OCI-LY7 (cell line): ENCODE measurements at regions not wholly inside any gene's neighbourhood (a gene's known extent, or its start where the extent isn't known, plus 50 kb on each side); places are given as distances from the start of the nearest gene placed in this dataset.

ENCODE experiments used
- BruUV-seq: library from RNA; stranded (reverse); fragments of 400-500 nt; replicated peaks from 2 replicates; lab custom pipeline; 2021; lab: Mats Ljungman, UMichigan
- CTCF ChIA-PET: fragments of 300-600 bp; sonication (Branson Sonifier 250); formaldehyde crosslinking; loops from one replicate; lab custom pipeline; 2022; ENCODE audit warnings: antibody characterized with exemption; ENCODE audit not compliant: unreplicated experiment; lab: Charles Lee
- POLR2A ChIA-PET: fragments of 300-600 bp; sonication (Branson Sonifier 250); formaldehyde crosslinking; loops from one replicate; lab custom pipeline; 2022; ENCODE audit warnings: antibody characterized with exemption; lab: Charles Lee
- DNase-seq: peaks from one replicate; pipeline ENCODE4 v3.0.0-alpha.2; 2015; ENCODE audit warnings: low spot score
- H2AFZ ChIP-seq: fragments of 200-600 bp; sonication (generic), shearing (Covaris generic); 2 replicates; pipeline ENCODE4 v1.6.1; 2014; ENCODE audit warnings: mild to moderate bottlenecking, antibody characterized with exemption, low read length, moderate library complexity
- H3K27ac ChIP-seq: fragments of 200-600 bp; sonication (generic); 2 replicates; pipeline ENCODE4 v1.5.1; 2014; ENCODE audit warnings: mixed run types, low read depth, mild to moderate bottlenecking, moderate library complexity, low read length, inconsistent platforms; ENCODE audit not compliant: poor library complexity, severe bottlenecking
- H3K36me3 ChIP-seq: fragments of 200-600 bp; sonication (generic); 2 replicates; pipeline ENCODE4 v1.6.1; 2014; ENCODE audit warnings: mild to moderate bottlenecking, antibody characterized with exemption, low read length, moderate library complexity, mixed read lengths; ENCODE audit not compliant: insufficient read depth
- H3K4me1 ChIP-seq: fragments of 200-600 bp; sonication (generic); 2 replicates; pipeline ENCODE4 v1.5.1; 2014; ENCODE audit warnings: mild to moderate bottlenecking, low read length; ENCODE audit not compliant: insufficient read depth, poor library complexity, severe bottlenecking
- H3K4me2 ChIP-seq: fragments of 200-600 bp; sonication (generic); 2 replicates; pipeline ENCODE4 v1.6.1; 2014; ENCODE audit warnings: mild to moderate bottlenecking, low read length
- H3K4me3 ChIP-seq: fragments of 200-600 bp; sonication (generic); 2 replicates; pipeline ENCODE4 v1.5.1; 2014; ENCODE audit warnings: mild to moderate bottlenecking, low read depth, low read length; ENCODE audit not compliant: poor library complexity, severe bottlenecking
- H3K79me2 ChIP-seq: fragments of 200-600 bp; sonication (generic); 2 replicates; pipeline ENCODE4 v1.6.1; 2016; ENCODE audit warnings: low read depth, mild to moderate bottlenecking, low read length, moderate library complexity, mixed read lengths; ENCODE audit not compliant: insufficient read depth
- H3K9me2 ChIP-seq: fragments of 200-600 bp; sonication (generic); 2 replicates; pipeline ENCODE4 v1.6.1; 2016; ENCODE audit warnings: mild to moderate bottlenecking, low read length, mixed read lengths; ENCODE audit not compliant: insufficient read depth
- H3K9me3 ChIP-seq: fragments of 200-600 bp; sonication (generic); 2 replicates; pipeline ENCODE4 v1.6.1; 2014; ENCODE audit warnings: mild to moderate bottlenecking, mixed run types, low read length, mixed read lengths
- H4K20me1 ChIP-seq: fragments of 200-600 bp; sonication (generic); 2 replicates; pipeline ENCODE4 v1.6.1; 2014; ENCODE audit warnings: mild to moderate bottlenecking, antibody characterized with exemption, low read length, moderate library complexity, mixed read lengths; ENCODE audit not compliant: insufficient read depth
- CTCF ChIP-seq: fragments of 200-600 bp; sonication (generic); conservative IDR thresholded peaks from 2 replicates; pipeline ENCODE4 v1.5.1; 2014; ENCODE audit warnings: mild to moderate bottlenecking, antibody characterized with exemption, low read length, moderate library complexity, mixed read lengths
- EZH2phosphoT487 ChIP-seq: fragments of 200-600 bp; sonication (generic); IDR thresholded peaks from 2 replicates; pipeline ENCODE4 v1.6.1; 2018; ENCODE audit warnings: low read depth, borderline replicate concordance, mild to moderate bottlenecking, mixed run types, antibody characterized with exemption, low read length, moderate library complexity, mixed read lengths
- intact Hi-C: fragments of 100-400 bp; cut with micrococcal nuclease; formaldehyde crosslinking; loops from one replicate; pipeline ENCODE4 v1.10.0; 2022; ENCODE audit not compliant: unreplicated experiment

- Histone ChIP-seq H3K9me3 (no peaks in the 10 kb centered on the region), H3K27ac (no peak overlapping the region), H3K36me3 (no peaks in the 10 kb centered on the region), H3K4me2 (no peak overlapping the region), H4K20me1 (no peaks in the 10 kb centered on the region), H3K9me2 (no peaks in the 10 kb centered on the region), H3K79me2 (no peaks in the 10 kb centered on the region), H3K4me3 (no peak overlapping the region), H2AFZ (no peak overlapping the region), H3K4me1 (no peaks in the 10 kb centered on the region)
- intact Hi-C loops = no loop called here
- DNase-seq = no peak
- POLR2A ChIA-PET = no interaction called here
- TF ChIP-seq CTCF = no peak
- TF ChIP-seq EZH2phosphoT487 = no peak
- CTCF ChIA-PET = no interaction called here
- BruUV-seq = no TSS peak
Measured at GRCh38 chr2:221106241-221106640, 465.9 kb downstream of the EPHA4 start.

- Histone ChIP-seq H3K9me2 (no peaks in the 10 kb centered on the region), H3K79me2 (no peaks in the 10 kb centered on the region), H3K4me1 (no peaks in the 10 kb centered on the region), H2AFZ (no peak overlapping the region), H3K27ac (no peak overlapping the region), H3K36me3 (no peaks in the 10 kb centered on the region), H4K20me1 (no peaks in the 10 kb centered on the region), H3K4me2 (no peak overlapping the region), H3K4me3 (no peak overlapping the region), H3K9me3 (no peaks in the 10 kb centered on the region)
- ChIA-PET POLR2A (no interaction called here), CTCF (no interaction called here)
- BruUV-seq = no TSS peak
- DNase-seq = no peak
- intact Hi-C loops = no loop called here
- TF ChIP-seq CTCF (no peak), EZH2phosphoT487 (no peak)
Measured at GRCh38 chr2:221107424-221107823, 464.7 kb downstream of the EPHA4 start.

- no peak for TF ChIP-seq EZH2phosphoT487
- no peak for TF ChIP-seq CTCF
- Histone ChIP-seq H3K27ac (no peak overlapping the region), H3K79me2 (no peaks in the 10 kb centered on the region), H3K9me2 (no peaks in the 10 kb centered on the region), H3K4me3 (no peak overlapping the region), H3K4me2 (no peak overlapping the region), H3K4me1 (no peaks in the 10 kb centered on the region), H4K20me1 (no peaks in the 10 kb centered on the region), H3K36me3 (no peaks in the 10 kb centered on the region), H3K9me3 (no peaks in the 10 kb centered on the region), H2AFZ (no peak overlapping the region)
- intact Hi-C loops = no loop called here
- DNase-seq = no peak
- ChIA-PET POLR2A (interaction anchor here (1.1 kb wide), 2 partner anchors 15 to 268 kb away, joined by 3 read pairs; no protein-coding TSS in a partner anchor), CTCF (no interaction called here)
- BruUV-seq = no TSS peak
Measured at GRCh38 chr2:221109552-221109951, 462.6 kb downstream of the EPHA4 start.
